Activated naive CD4-positive, alpha-beta T cell treated with anti-CD3 and anti-CD28 coated beads, Interleukin-2, amount 50 U/mL, for 72 hours (primary cell): ENCODE measurements at regions not wholly inside any gene's neighbourhood (a gene's known extent, or its start where the extent isn't known, plus 50 kb on each side); places are given as distances from the start of the nearest gene placed in this dataset.
"Not testable (repeated sequence)": the region's sequence is repeated elsewhere in the genome, so short reads cannot be mapped to it uniquely, and the experiment has no call there.

ENCODE experiments used
- ATAC-seq, 2 donors: fragments of 150-1000 bp; cut with Tn5 transposase; 2 replicates each; pipeline ENCODE4 v1.10.0; 2021; ENCODE audit warnings: mild to moderate bottlenecking in 2 of 2, moderate library complexity in 2 of 2
- DNase-seq, 2 donors: peaks; one replicate each; pipeline ENCODE4 v3.0.0; 2021 to 2022; ENCODE audit warnings: low spot score in 2 of 2
- H3K27ac Mint-ChIP-seq, 2 donors: one replicate each; pipeline ENCODE4 v1.8.0; 2022; ENCODE audit warnings: mild to moderate bottlenecking in 2 of 2, mixed read lengths in 2 of 2
- H3K36me3 Mint-ChIP-seq, 2 donors: one replicate each; pipeline ENCODE4 v1.8.0; 2022; ENCODE audit warnings: mixed read lengths in 2 of 2
- H3K9me3 Mint-ChIP-seq, 2 donors: one replicate each; pipeline ENCODE4 v1.8.0; 2022; ENCODE audit warnings: mixed read lengths in 2 of 2

DNA sequence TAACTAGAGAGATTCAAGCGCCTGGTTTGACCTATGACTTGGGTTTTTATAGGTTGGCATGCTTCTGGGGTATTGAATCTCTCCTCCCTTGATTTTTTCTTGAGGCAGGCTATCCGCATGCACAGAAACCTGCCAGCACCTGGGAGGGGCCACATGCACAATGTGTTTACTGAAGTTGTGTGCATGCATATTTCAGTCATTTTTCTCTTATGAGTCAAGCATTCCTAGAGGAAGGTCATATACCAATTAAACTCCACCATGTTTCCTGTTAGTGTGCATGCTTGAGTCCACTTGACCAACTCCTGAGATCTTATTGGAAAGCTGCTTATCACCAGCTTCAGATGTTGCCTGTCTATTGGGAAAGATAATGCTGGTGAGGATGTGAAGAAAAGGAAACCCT, 1718.4 kb downstream of the LRRC4C start:
- no peak for ATAC-seq
- no peaks in the 10 kb centered on the region for H3K36me3 Mint-ChIP-seq
- DNase-seq = no peak
- peaks cover 5 to 20% of the 10 kb centered on the region in 2 donors for H3K9me3 Mint-ChIP-seq
- no peak overlapping the region for H3K27ac Mint-ChIP-seq

GRCh38 chr11:39736351-39736750, 1723.1 kb downstream of the LRRC4C start:
- not testable (repeated sequence) for ATAC-seq, DNase-seq, H3K36me3 Mint-ChIP-seq, H3K27ac Mint-ChIP-seq
- peaks cover 13 to 25% of the 10 kb centered on the region in 2 donors for H3K9me3 Mint-ChIP-seq

DNA sequence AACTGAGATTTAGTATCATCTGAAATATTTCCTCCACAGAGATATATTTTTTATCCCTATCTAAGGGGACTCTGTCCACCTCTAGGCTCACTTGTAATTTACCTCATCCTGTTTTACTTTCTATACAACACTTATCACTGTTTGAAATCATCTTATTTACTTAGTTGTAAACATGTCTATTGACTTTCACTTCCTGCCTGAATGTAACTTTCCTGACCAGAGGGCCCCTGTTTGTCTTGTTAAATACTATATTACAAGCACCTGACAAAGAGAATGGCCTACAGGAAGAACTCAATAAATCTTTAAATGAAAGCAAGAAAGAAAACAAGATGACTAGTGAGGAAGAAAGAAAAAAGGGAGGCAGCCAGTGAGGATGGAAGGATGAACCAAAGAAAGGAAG, 1727.5 kb downstream of the LRRC4C start:
- Mint-ChIP-seq H3K9me3 (peaks cover 13 to 25% of the 10 kb centered on the region in 2 donors), H3K27ac (no peak overlapping the region), H3K36me3 (peaks cover 0 to 7% of the 10 kb centered on the region in 2 donors)
- no peak for ATAC-seq
- DNase-seq = no peak

DNA sequence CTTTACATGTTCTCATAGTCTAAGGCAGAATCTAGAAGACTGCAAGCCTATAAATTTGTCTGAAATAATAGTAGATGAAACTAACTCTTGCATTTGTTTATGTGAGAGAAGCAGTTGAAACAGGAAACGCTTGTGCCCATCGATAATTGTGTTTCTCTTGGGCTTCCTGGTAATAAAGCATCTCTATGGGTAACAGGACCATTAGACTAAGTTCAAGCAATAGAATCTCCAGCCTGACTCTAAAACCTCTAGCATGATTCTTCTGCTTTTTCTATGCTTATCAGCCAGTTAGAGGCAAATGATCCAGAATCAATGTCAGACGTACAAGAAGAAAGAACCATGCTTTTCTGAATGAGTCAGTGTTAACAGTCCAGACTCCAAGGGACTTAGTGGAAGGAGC, 1734.4 kb downstream of the LRRC4C start:
- ATAC-seq = no peak
- no peaks in the 10 kb centered on the region for H3K36me3 Mint-ChIP-seq

GRCh38 chr11:39724404-39724803, 1735.0 kb downstream of the LRRC4C start:
- Mint-ChIP-seq H3K27ac (no peak overlapping the region), H3K9me3 (peaks cover 8 to 16% of the 10 kb centered on the region in 2 donors), H3K36me3 (no peaks in the 10 kb centered on the region)
- ATAC-seq = no peak
- DNase-seq = no peak

More for the DNA sequence above, 1734.4 kb downstream of the LRRC4C start:
- no peak for DNase-seq
- Mint-ChIP-seq H3K9me3 (peaks cover 8 to 16% of the 10 kb centered on the region in 2 donors), H3K27ac (no peak overlapping the region)

GRCh38 chr11:39712581-39712980, 1746.9 kb downstream of the LRRC4C start:
- no peak for ATAC-seq
- Mint-ChIP-seq H3K36me3 (no peaks in the 10 kb centered on the region), H3K9me3 (peaks cover 14 to 18% of the 10 kb centered on the region in 2 donors), H3K27ac (no peak overlapping the region)
- no peak for DNase-seq

DNA sequence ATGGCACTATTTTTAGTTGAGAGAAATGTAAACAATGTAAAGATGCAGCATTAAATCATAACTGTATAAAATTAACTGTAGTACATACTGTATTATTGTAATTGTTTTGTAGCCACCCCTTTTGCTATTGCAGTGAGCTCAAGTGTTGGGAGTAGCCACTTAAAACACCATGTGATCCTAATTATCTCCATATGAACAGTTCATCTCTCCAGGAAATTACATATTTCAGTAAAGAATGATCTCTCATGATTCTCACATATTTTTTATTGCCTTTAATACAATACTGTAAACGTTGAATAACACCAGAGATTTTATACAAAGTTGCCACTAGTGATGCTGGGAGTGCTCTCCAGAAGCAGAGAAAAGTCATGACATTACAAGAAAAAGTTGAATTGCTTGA, 1768.6 kb downstream of the LRRC4C start:
- DNase-seq (no peak), ATAC-seq (no peak)
- Mint-ChIP-seq H3K9me3 (peaks cover 10 to 13% of the 10 kb centered on the region in 2 donors), H3K36me3 (no peaks in the 10 kb centered on the region), H3K27ac (no peak overlapping the region)

DNA sequence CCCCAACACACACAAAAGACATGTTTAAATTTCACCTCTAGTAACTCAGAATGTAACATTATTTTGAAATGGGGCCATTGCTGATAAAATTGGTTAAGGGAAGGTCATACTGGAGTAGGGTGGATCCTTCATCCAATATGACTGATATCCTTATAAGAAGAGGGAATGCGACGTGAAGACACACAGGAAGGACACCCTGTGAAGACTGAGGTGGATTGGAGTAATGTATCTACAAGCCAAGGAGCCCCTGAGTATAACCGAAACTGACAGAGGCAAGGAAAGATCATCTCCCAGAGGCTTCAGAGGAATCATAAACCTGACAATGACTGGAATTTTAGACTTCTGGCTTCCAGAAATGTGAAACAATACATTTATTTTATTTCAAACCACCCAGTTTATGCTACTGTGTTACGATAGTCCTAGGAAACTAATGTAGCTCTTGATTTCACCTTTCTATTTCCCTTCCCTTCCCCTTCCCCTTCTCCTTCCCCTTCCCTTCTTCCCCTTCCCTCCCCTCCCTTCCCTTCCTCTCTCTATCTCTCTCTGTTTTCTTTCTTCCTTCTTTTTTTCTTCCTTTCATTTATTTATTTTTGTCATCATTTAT, 1775.4 kb downstream of the LRRC4C start:
- ATAC-seq = no peak
- Mint-ChIP-seq H3K36me3 (no peaks in the 10 kb centered on the region), H3K27ac (no peak overlapping the region), H3K9me3 (peaks cover 0 to 23% of the 10 kb centered on the region in 2 donors)
- DNase-seq = no peak

GRCh38 chr11:39683288-39683950, 1776.0 kb downstream of the LRRC4C start:
- H3K27ac Mint-ChIP-seq = no peak overlapping the region
- no peak for ATAC-seq
- H3K9me3 Mint-ChIP-seq = peaks cover 0 to 26% of the 10 kb centered on the region in 2 donors
- H3K36me3 Mint-ChIP-seq = no peaks in the 10 kb centered on the region
- DNase-seq = no peak

DNA sequence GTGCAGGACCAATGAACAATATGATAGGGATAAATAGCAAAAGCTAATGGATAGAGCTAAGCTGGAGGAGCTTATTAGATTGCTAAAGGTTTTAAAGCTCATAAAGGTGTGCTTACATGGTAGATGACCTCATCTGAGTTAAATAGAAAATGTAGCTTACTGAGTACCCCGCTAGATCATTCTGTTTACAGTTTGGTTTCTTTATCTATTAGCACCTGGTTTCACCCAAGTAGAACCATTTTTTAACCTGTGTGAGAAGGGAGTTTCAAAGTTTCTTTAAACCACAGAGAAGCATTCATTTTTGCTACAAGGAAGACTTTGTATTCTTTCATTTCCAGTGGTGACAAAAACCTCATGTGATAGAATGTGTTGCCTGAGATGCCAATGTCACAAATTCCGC, 1778.0 kb downstream of the LRRC4C start:
- H3K36me3 Mint-ChIP-seq = no peaks in the 10 kb centered on the region
- H3K27ac Mint-ChIP-seq = no peak overlapping the region
- peaks cover 0 to 23% of the 10 kb centered on the region in 2 donors for H3K9me3 Mint-ChIP-seq
- no peak for ATAC-seq
- DNase-seq = no peak

GRCh38 chr11:39678996-39679395, 1780.5 kb downstream of the LRRC4C start:
- Mint-ChIP-seq H3K27ac (no peak overlapping the region), H3K9me3 (peaks cover 5 to 17% of the 10 kb centered on the region in 2 donors), H3K36me3 (no peaks in the 10 kb centered on the region)
- DNase-seq = no peak
- no peak for ATAC-seq

DNA sequence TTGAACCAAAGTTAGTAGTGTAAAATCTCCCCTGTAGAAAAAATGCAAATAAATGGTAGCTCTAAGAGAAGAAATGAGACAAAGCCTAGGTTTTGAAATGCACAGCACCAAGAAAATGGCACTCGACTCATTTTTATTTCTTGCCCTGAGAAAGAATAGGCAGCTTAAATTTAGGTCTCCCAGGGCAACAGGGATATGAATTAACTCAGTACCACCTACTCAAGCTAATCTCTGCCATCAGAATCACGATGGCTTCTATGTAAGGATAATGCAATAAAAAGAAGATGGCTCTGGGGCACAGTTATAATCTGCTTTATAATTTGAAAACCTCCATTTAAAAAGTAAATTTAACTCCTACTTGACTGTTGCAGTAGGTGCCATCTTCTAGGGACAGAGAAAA, 1784.3 kb downstream of the LRRC4C start:
- peaks cover 9 to 10% of the 10 kb centered on the region in 2 donors for H3K9me3 Mint-ChIP-seq
- no peaks in the 10 kb centered on the region for H3K36me3 Mint-ChIP-seq
- no peak for DNase-seq
- ATAC-seq = no peak
- H3K27ac Mint-ChIP-seq = no peak overlapping the region

GRCh38 chr11:39674761-39675160, 1784.7 kb downstream of the LRRC4C start:
- peaks cover 10 to 11% of the 10 kb centered on the region in 2 donors for H3K9me3 Mint-ChIP-seq
- ATAC-seq = no peak
- no peak overlapping the region for H3K27ac Mint-ChIP-seq
- H3K36me3 Mint-ChIP-seq = no peaks in the 10 kb centered on the region
- DNase-seq = no peak

DNA sequence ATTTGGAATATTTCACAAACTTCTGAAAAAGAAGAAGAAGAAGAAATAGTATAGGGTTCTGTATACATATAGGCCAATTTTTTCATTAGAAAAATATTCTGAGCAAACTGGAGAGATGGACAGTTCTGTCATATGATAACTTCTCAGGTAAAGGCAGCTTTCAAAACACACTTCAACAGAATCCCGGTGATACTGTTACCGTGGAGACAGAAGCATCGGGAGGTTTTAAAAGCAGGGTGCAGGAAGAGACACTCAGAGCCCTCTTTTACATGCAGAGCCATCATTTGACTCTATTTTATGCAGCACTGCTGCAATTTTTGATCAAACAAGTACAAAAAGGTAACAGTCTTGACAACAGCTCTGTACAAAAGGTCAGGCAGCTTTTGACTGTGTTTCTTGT, 1785.4 kb downstream of the LRRC4C start:
- no peak for DNase-seq
- no peak for ATAC-seq
- no peaks in the 10 kb centered on the region for H3K36me3 Mint-ChIP-seq
- H3K27ac Mint-ChIP-seq = no peak overlapping the region
- peaks cover 10 to 14% of the 10 kb centered on the region in 2 donors for H3K9me3 Mint-ChIP-seq

- Mint-ChIP-seq H3K36me3 (peaks cover 0 to 6% of the 10 kb centered on the region in 2 donors), H3K9me3 (peaks cover 24 to 29% of the 10 kb centered on the region in 2 donors), H3K27ac (no peak overlapping the region)
- ATAC-seq (no peak), DNase-seq (no peak)
Measured at GRCh38 chr11:39668640-39669039, 1790.8 kb downstream of the LRRC4C start.

GRCh38 chr11:39664023-39664422, 1795.4 kb downstream of the LRRC4C start:
- H3K36me3 Mint-ChIP-seq = peaks cover 5 to 6% of the 10 kb centered on the region in 2 donors
- H3K27ac Mint-ChIP-seq = no peak overlapping the region
- ATAC-seq (no peak), DNase-seq (no peak)
- peaks cover 30 to 31% of the 10 kb centered on the region in 2 donors for H3K9me3 Mint-ChIP-seq

DNA sequence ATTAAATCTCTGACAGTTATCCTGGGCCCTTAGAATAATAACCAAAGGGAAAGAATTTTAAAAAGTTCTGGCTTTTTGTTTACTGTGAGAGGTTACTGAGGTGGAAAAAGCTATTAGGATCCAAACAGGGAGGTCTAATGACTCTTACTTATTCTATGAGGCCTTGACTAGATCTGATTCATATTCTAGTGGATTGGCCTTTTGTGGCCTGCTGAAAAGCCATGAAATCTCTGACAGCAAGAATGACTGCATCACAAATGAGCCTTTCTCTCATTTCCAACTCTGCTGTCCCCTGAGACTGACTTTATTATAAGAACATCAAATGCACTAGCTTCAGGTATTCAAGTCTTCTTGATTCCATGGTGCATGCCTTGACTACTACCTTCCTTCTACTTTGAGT, 1797.6 kb downstream of the LRRC4C start:
- H3K27ac Mint-ChIP-seq = no peak overlapping the region
- peaks cover 5 to 6% of the 10 kb centered on the region in 2 donors for H3K36me3 Mint-ChIP-seq
- H3K9me3 Mint-ChIP-seq = peaks cover 20 to 27% of the 10 kb centered on the region in 2 donors
- ATAC-seq (no peak), DNase-seq (no peak)
